HepG2 (cell line): ENCODE measurements at regions not wholly inside any gene's neighbourhood (a gene's known extent, or its start where the extent isn't known, plus 50 kb on each side); places are given as distances from the start of the nearest gene placed in this dataset.

ENCODE experiments used
- ATAC-seq: fragments of 200-7000 bp; cut with Tn5 transposase; 3 replicates; pipeline ENCODE4 v1.9.1; 2020; ENCODE audit warnings: mild to moderate bottlenecking, moderate library complexity
- BruUV-seq: library from RNA; stranded (reverse); fragments of 400-500 nt; replicated peaks from 2 replicates; lab custom pipeline; 2021; lab: Mats Ljungman, UMichigan
- CTCF ChIA-PET: fragments of 300-600 bp; formaldehyde crosslinking; extraction: SDS; loops from one replicate; lab custom pipeline; 2021; ENCODE audit warnings: low total read pairs, inconsistent platforms, low intra/inter-chr PET ratio; lab: Yijun Ruan, JAX
- POLR2A ChIA-PET: fragments of 350-600 bp; sonication (Branson Sonifier 250); formaldehyde crosslinking; loops from one replicate; lab custom pipeline; 2020; ENCODE audit warnings: antibody characterized with exemption, inconsistent platforms; lab: Yijun Ruan, JAX
- DNase-seq: peaks from one replicate; pipeline ENCODE4 v3.0.0-alpha.2; 2015; ENCODE audit warnings: low spot score
- FAIRE-seq: peaks from 3 replicates; lab custom pipeline; 2011; peaks lifted over from hg19 to GRCh38; lab: Jason Lieb, UNC
- H2AFZ ChIP-seq: one replicate; pipeline ENCODE4 v1.6.1; 2011; ENCODE audit warnings: low read length, inconsistent platforms
- H3K27ac ChIP-seq: fragments of 300-600 bp; 3 replicates; pipeline ENCODE4 v1.8.0; 2011; ENCODE audit warnings: mixed run types, mild to moderate bottlenecking, mixed read lengths, low read length, inconsistent platforms; ENCODE audit not compliant: insufficient read depth; ENCODE audit errors: extremely low read length
- H3K27me3 ChIP-seq, 2 experiments: fragments of 200-600 bp in 1 of 2; 2 replicates in 1 of 2; 3 replicates in 1 of 2; pipeline versions ENCODE4 v1.6.0 to v1.8.0; 2011; ENCODE audit warnings: low read length in 2 of 2, mild to moderate bottlenecking in 2 of 2, moderate library complexity in 2 of 2, inconsistent platforms in 1 of 2; ENCODE audit not compliant: insufficient read depth in 2 of 2, control insufficient read depth in 1 of 2
- H3K36me3 ChIP-seq, 2 experiments: fragments of 200-600 bp in 1 of 2; replicated peaks in 1 of 2; 2 replicates in 1 of 2; 3 replicates in 1 of 2; pipeline versions ENCODE4 v1.5.1 to v1.8.0; 2011; ENCODE audit warnings: low read length in 2 of 2, inconsistent platforms in 1 of 2; ENCODE audit not compliant: insufficient read depth in 2 of 2, control insufficient read depth in 1 of 2
- H3K4me1 ChIP-seq: 2 replicates; pipeline ENCODE4 v1.5.1; 2012; ENCODE audit warnings: low read length, inconsistent platforms; ENCODE audit not compliant: insufficient read depth
- H3K4me2 ChIP-seq: 2 replicates; pipeline ENCODE4 v1.6.0; 2011; ENCODE audit warnings: low read depth, low read length, inconsistent platforms
- H3K4me3 ChIP-seq, 3 experiments: fragments of 200-600 bp in 1 of 3; sonication (generic), shearing (Covaris generic) in 1 of 3; replicated peaks in 1 of 3; 2 replicates each; pipeline ENCODE4 v1.5.1; 2011 to 2016; ENCODE audit warnings: low read length in 3 of 3, inconsistent platforms in 2 of 3, low read depth in 2 of 3, mild to moderate bottlenecking in 2 of 3, control low read depth in 1 of 3, mixed read lengths in 1 of 3; ENCODE audit not compliant: insufficient read depth in 1 of 3
- H3K79me2 ChIP-seq: one replicate; pipeline ENCODE4 v1.6.1; 2011; ENCODE audit warnings: low read length, inconsistent platforms; ENCODE audit not compliant: insufficient read depth
- H3K9ac ChIP-seq: 2 replicates; pipeline ENCODE4 v1.6.0; 2011; ENCODE audit warnings: mild to moderate bottlenecking, low read depth, low read length, inconsistent platforms; ENCODE audit not compliant: insufficient read depth
- H3K9me3 ChIP-seq: 2 replicates; pipeline ENCODE4 v1.5.1; 2012; ENCODE audit warnings: mild to moderate bottlenecking, low read length
- H4K20me1 ChIP-seq: 2 replicates; pipeline ENCODE4 v1.6.0; 2011; ENCODE audit warnings: inconsistent platforms, mild to moderate bottlenecking, low read length, moderate library complexity; ENCODE audit not compliant: insufficient read depth
- GATAD1 ChIP-seq: IDR thresholded peaks from 2 replicates; pipeline ENCODE4 v1.6.1; 2016; ENCODE audit warnings: missing genetic modification reagents, missing compliant biosample characterization
- JUN ChIP-seq: sonication (generic); formaldehyde crosslinking; IDR thresholded peaks from 2 replicates; pipeline ENCODE4 v1.4.0; 2020; ENCODE audit warnings: mild to moderate bottlenecking, missing genetic modification reagents
- MEIS2 ChIP-seq: sonication (generic); formaldehyde crosslinking; IDR thresholded peaks from 2 replicates; pipeline ENCODE4 v1.9.0; 2021; ENCODE audit warnings: mild to moderate bottlenecking, missing genetic modification reagents
- POLR2AphosphoS5 ChIP-seq: IDR thresholded peaks from 2 replicates; pipeline ENCODE4 v1.6.1; 2012; ENCODE audit warnings: low read depth, low read length
- SP140L ChIP-seq: sonication (generic); formaldehyde crosslinking; IDR thresholded peaks from 2 replicates; pipeline ENCODE4 v1.4.0; 2020; ENCODE audit warnings: missing genetic modification reagents, borderline replicate concordance
- ZNF235 ChIP-seq: sonication (generic); formaldehyde crosslinking; IDR thresholded peaks from 2 replicates; pipeline ENCODE4 v1.8.1; 2023; ENCODE audit warnings: mild to moderate bottlenecking, missing genetic modification reagents, borderline replicate concordance
- ZNF720 ChIP-seq: sonication (generic); formaldehyde crosslinking; IDR thresholded peaks from 2 replicates; pipeline ENCODE4 v1.4.0; 2020; ENCODE audit warnings: missing genetic modification reagents
- WGBS: methylation state at CpG from one replicate; pipeline ENCODE4 v1.1.6; 2017; ENCODE audit warnings: low lambda C conversion rate; 5-methylcytosine and 5-hydroxymethylcytosine counted together
- in situ Hi-C: cut with HindIII; loops from 2 replicates; pipeline ENCODE4 v1.10.0; 2017; ENCODE audit warnings: low pct_unique_long_range_greater_than_20kb; ENCODE audit not compliant: extremely low pct_ligation_motif_present
- intact Hi-C: fragments of 100-400 bp; cut with micrococcal nuclease; formaldehyde crosslinking; loops from one replicate; pipeline ENCODE4 v1.10.0; 2022; ENCODE audit not compliant: unreplicated experiment
- TF ChIP-seq, protein P1 (sequence below): sonication (generic); formaldehyde crosslinking; IDR thresholded peaks from 2 replicates; pipeline ENCODE4 v1.4.0; 2020; ENCODE audit warnings: missing genetic modification reagents, borderline replicate concordance
- TF ChIP-seq, protein P2 (sequence below): sonication (generic); formaldehyde crosslinking; IDR thresholded peaks from 2 replicates; pipeline ENCODE4 v1.4.0; 2020; ENCODE audit warnings: mild to moderate bottlenecking, missing genetic modification reagents, borderline replicate concordance

DNA sequence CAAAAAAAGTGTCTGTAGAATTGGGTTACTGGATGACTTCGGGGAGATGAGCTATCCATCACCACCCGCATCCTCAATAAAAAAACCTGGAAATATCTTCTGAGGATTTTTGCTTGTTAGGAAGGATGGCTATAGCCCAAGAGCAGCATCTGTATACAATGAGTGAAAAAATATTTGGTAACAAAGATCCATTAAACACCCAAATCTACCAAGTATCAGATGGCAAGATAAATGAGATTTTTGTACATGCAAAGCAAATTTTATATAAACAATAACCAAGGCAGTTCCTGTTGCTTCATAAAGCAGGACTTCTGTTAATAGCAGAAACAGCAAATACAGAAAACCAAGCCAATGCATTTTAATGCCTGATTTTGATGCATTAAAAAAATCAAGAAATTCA, 166.6 kb downstream of the SLC28A3 start (continued):
- TF ChIP-seq, protein P1, sequence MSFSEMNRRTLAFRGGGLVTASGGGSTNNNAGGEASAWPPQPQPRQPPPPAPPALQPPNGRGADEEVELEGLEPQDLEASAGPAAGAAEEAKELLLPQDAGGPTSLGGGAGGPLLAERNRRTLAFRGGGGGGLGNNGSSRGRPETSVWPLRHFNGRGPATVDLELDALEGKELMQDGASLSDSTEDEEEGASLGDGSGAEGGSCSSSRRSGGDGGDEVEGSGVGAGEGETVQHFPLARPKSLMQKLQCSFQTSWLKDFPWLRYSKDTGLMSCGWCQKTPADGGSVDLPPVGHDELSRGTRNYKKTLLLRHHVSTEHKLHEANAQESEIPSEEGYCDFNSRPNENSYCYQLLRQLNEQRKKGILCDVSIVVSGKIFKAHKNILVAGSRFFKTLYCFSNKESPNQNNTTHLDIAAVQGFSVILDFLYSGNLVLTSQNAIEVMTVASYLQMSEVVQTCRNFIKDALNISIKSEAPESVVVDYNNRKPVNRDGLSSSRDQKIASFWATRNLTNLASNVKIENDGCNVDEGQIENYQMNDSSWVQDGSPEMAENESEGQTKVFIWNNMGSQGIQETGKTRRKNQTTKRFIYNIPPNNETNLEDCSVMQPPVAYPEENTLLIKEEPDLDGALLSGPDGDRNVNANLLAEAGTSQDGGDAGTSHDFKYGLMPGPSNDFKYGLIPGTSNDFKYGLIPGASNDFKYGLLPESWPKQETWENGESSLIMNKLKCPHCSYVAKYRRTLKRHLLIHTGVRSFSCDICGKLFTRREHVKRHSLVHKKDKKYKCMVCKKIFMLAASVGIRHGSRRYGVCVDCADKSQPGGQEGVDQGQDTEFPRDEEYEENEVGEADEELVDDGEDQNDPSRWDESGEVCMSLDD (CRISPR knock-in tag) = no peak
- TF ChIP-seq MEIS2 = no peak
- TF ChIP-seq SP140L (CRISPR knock-in tag) = no peak
- TF ChIP-seq, protein P2, sequence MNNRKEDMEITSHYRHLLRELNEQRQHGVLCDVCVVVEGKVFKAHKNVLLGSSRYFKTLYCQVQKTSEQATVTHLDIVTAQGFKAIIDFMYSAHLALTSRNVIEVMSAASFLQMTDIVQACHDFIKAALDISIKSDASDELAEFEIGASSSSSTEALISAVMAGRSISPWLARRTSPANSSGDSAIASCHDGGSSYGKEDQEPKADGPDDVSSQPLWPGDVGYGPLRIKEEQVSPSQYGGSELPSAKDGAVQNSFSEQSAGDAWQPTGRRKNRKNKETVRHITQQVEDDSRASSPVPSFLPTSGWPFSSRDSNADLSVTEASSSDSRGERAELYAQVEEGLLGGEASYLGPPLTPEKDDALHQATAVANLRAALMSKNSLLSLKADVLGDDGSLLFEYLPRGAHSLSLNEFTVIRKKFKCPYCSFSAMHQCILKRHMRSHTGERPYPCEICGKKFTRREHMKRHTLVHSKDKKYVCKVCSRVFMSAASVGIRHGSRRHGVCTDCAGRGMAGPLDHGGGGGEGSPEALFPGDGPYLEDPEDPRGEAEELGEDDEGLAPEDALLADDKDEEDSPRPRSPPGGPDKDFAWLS (CRISPR knock-in tag) = no peak

DNA sequence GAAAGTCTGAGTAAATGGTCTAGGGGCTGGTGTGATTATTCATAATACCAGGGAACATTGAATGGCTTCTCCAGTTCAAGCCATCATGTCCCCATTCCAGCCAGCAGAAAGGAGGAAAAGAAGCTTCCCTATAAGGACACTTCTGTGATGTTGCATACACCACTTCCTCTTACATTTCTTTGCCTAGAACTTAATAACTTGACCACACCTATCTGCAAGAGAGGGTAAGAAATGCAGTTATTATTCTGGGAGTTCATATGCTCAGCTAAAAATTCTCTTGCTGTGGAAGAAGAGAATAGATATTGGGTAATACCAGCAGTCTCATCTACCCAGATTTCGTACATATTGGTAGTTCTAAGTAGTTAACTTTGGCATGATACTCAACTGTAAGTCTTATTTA, 166.1 kb downstream of the SLC28A3 start:
- Histone ChIP-seq H4K20me1 (no peaks in the 10 kb centered on the region), H3K4me2 (no peak overlapping the region), H3K36me3 (no peaks in the 10 kb centered on the region), H3K27me3 (peaks cover 0 to 11% of the 10 kb centered on the region in 2 experiments; a peak in 3 of 5 replicates), H3K9ac (no peak overlapping the region), H3K4me1 (peaks cover 17% of the 10 kb centered on the region; the same call in 1 of the 2 replicates), H3K79me2 (no peaks in the 10 kb centered on the region), H2AFZ (no peak overlapping the region), H3K4me3 (no peak overlapping the region), H3K9me3 (no peaks in the 10 kb centered on the region), H3K27ac (no peak overlapping the region)
- FAIRE-seq = no peak
- intact Hi-C loops (loop anchor here (10.0 kb wide), 1 partner anchor 90 kb away; no protein-coding TSS in a partner anchor), in situ Hi-C loops (loop anchor here (5.0 kb wide), 1 partner anchor 237 kb away; no protein-coding TSS in a partner anchor)
- WGBS = 0% methylated on average over 1 of the region's 1 CpG
- ChIA-PET POLR2A (no interaction called here), CTCF (no interaction called here)
- ATAC-seq = no peak
- TF ChIP-seq ZNF720 (CRISPR knock-in tag) = no peak
- TF ChIP-seq GATAD1 (CRISPR knock-in tag) = no peak
- no peak for TF ChIP-seq POLR2AphosphoS5
- no peak for TF ChIP-seq JUN (CRISPR knock-in tag)
- TF ChIP-seq ZNF235 (CRISPR knock-in tag) = no peak
- no TSS peak for BruUV-seq
- no peak for DNase-seq
